H1 (cell line): ENCODE measurements at regions not wholly inside any gene's neighbourhood (a gene's known extent, or its start where the extent isn't known, plus 50 kb on each side); places are given as distances from the start of the nearest gene placed in this dataset.

Experiments
- CEBPB ChIP-seq: IDR thresholded peaks from 2 replicates; pipeline ENCODE4 v1.6.1; 2012; ENCODE audit warnings: low read depth, low read length
- FOSL1 ChIP-seq: IDR thresholded peaks from 2 replicates; pipeline ENCODE4 v1.6.1; 2011; ENCODE audit warnings: mild to moderate bottlenecking, low read depth, low read length, moderate library complexity; ENCODE audit not compliant: insufficient read depth
- KDM4A ChIP-seq: IDR thresholded peaks from one replicate; pipeline ENCODE4 v1.7.1; 2012; ENCODE audit warnings: low read depth, mild to moderate bottlenecking, moderate library complexity, low read length, inconsistent platforms; ENCODE audit not compliant: severe bottlenecking
- SAP30 ChIP-seq: fragments of 300-600 bp; sonication (generic); IDR thresholded peaks from 2 replicates; pipeline ENCODE4 v1.7.1; 2012; ENCODE audit warnings: low read length, moderate library complexity, mild to moderate bottlenecking, inconsistent platforms; ENCODE audit not compliant: insufficient read depth, insufficient replicate concordance
- SP1 ChIP-seq: IDR thresholded peaks from 2 replicates; pipeline ENCODE4 v1.6.1; 2011; ENCODE audit warnings: low read depth, low read length
- TF ChIP-seq, protein P1 (sequence below): IDR thresholded peaks from 2 replicates; pipeline ENCODE4 v1.6.1; 2012; ENCODE audit warnings: inconsistent platforms
- TF ChIP-seq, protein P2 (sequence below): IDR thresholded peaks from 2 replicates; pipeline ENCODE4 v1.6.1; 2012; ENCODE audit warnings: inconsistent platforms

DNA sequence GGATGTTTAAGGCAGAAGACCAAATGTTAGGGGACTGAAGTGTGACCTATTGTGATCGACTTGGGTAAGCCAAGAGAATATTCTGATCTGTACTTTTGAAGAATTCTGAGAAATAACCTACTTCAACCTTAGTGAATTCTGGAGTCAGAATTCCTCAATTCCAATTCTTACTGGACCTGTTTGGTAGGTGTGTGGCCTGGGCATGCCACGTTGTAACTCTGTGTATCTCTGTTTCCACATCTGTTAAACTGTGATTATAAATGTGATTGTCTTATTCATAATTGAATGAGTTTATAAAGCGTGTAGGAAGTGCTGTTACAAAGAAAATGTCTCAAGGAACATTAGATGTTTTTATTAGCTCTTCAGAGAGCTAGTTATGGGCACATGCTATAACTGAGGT is 64.5 kb downstream of the TUSC1 start (continued):
- TF ChIP-seq SAP30 (no peak), FOSL1 (no peak), CEBPB (no peak), SP1 (no peak), KDM4A (no peak)
- TF ChIP-seq, protein P1, sequence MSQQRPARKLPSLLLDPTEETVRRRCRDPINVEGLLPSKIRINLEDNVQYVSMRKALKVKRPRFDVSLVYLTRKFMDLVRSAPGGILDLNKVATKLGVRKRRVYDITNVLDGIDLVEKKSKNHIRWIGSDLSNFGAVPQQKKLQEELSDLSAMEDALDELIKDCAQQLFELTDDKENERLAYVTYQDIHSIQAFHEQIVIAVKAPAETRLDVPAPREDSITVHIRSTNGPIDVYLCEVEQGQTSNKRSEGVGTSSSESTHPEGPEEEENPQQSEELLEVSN, result no peak
- TF ChIP-seq, protein P2, sequence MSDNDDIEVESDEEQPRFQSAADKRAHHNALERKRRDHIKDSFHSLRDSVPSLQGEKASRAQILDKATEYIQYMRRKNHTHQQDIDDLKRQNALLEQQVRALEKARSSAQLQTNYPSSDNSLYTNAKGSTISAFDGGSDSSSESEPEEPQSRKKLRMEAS, result no peak
